Endothelial cell of umbilical vein (primary cell): ENCODE measurements at regions not wholly inside any gene's neighbourhood (a gene's known extent, or its start where the extent isn't known, plus 50 kb on each side); places are given as distances from the start of the nearest gene placed in this dataset.

ENCODE experiments used
- BruUV-seq: library from RNA; stranded (reverse); fragments of 400-500 nt; replicated peaks from 2 replicates; lab custom pipeline; 2021; lab: Mats Ljungman, UMichigan
- CTCF ChIA-PET: fragments of 300-600, 350-600 bp; sonication (Branson Sonifier 250); formaldehyde crosslinking; loops from one replicate; lab custom pipeline; 2021; ENCODE audit warnings: antibody characterized with exemption, inconsistent platforms; lab: Charles Lee
- POLR2A ChIA-PET: fragments of 300-600, 350-600 bp; sonication (Branson Sonifier 250); formaldehyde crosslinking; loops from one replicate; lab custom pipeline; 2021; ENCODE audit warnings: antibody characterized with exemption, inconsistent platforms; lab: Charles Lee
- DNase-seq: peaks from one replicate; pipeline ENCODE4 v3.0.0-alpha.2; 2011; ENCODE audit warnings: low read depth, low spot score
- FAIRE-seq: peaks from 2 replicates; lab custom pipeline; 2011; peaks lifted over from hg19 to GRCh38; lab: Jason Lieb, UNC
- H2AFZ ChIP-seq: 2 replicates; pipeline ENCODE4 v1.6.0; 2012; ENCODE audit warnings: low read depth, low read length, control low read depth, inconsistent platforms
- H3K27ac ChIP-seq: 2 replicates; pipeline ENCODE4 v1.5.1; 2011; ENCODE audit warnings: low read depth, mild to moderate bottlenecking, control low read depth, low read length, moderate library complexity; ENCODE audit not compliant: insufficient read depth
- H3K27me3 ChIP-seq, 2 experiments: 2 replicates each; pipeline versions ENCODE4 v1.6.0 to v1.6.1; 2011; ENCODE audit warnings: low read length in 2 of 2, mixed read lengths in 1 of 2; ENCODE audit not compliant: control insufficient read depth in 2 of 2, insufficient read depth in 2 of 2
- H3K36me3 ChIP-seq, 2 experiments: 2 replicates in 1 of 2; 3 replicates in 1 of 2; pipeline ENCODE4 v1.5.1; 2011; ENCODE audit warnings: low read length in 2 of 2, mild to moderate bottlenecking in 1 of 2, moderate library complexity in 1 of 2; ENCODE audit not compliant: control insufficient read depth in 2 of 2, insufficient read depth in 2 of 2; ENCODE audit errors: extremely low read depth in 1 of 2
- H3K4me1 ChIP-seq: 3 replicates; pipeline ENCODE4 v1.5.1; 2011; ENCODE audit warnings: mild to moderate bottlenecking, low read length; ENCODE audit not compliant: control insufficient read depth, insufficient read depth; ENCODE audit errors: extremely low read depth
- H3K4me2 ChIP-seq: 2 replicates; pipeline ENCODE4 v1.6.1; 2011; ENCODE audit warnings: low read length, control low read depth, mixed read lengths; ENCODE audit not compliant: insufficient read depth
- H3K4me3 ChIP-seq, 3 experiments: fragments of 200-600 bp in 1 of 3; sonication (generic), shearing (Covaris generic) in 1 of 3; replicated peaks in 1 of 3; 2 replicates each; pipeline ENCODE4 v1.5.1; 2011 to 2016; ENCODE audit warnings: control low read depth in 3 of 3, low read length in 3 of 3, mild to moderate bottlenecking in 2 of 3, inconsistent platforms in 1 of 3, low read depth in 1 of 3, moderate library complexity in 1 of 3; ENCODE audit not compliant: insufficient read depth in 1 of 3
- H3K79me2 ChIP-seq: 2 replicates; pipeline ENCODE4 v1.6.0; 2012; ENCODE audit warnings: low read length, inconsistent platforms; ENCODE audit not compliant: control insufficient read depth, insufficient read depth
- H3K9ac ChIP-seq: replicated peaks from 2 replicates; pipeline ENCODE3; 2011; ENCODE audit warnings: low read length, control low read depth; ENCODE audit not compliant: insufficient read depth; ENCODE audit errors: extremely low read depth
- H3K9me1 ChIP-seq: replicated peaks from 3 replicates; pipeline ENCODE4 v1.6.0; 2011; ENCODE audit warnings: mild to moderate bottlenecking, low read length; ENCODE audit not compliant: control insufficient read depth, insufficient read depth; ENCODE audit errors: extremely low read depth
- H3K9me3 ChIP-seq: replicated peaks from 2 replicates; pipeline ENCODE4 v1.5.1; 2012; ENCODE audit warnings: low read length, inconsistent platforms; ENCODE audit not compliant: control insufficient read depth, insufficient read depth
- H4K20me1 ChIP-seq: replicated peaks from 2 replicates; pipeline ENCODE3; 2011; ENCODE audit warnings: mild to moderate bottlenecking, low read length; ENCODE audit not compliant: control insufficient read depth, insufficient read depth; ENCODE audit errors: extremely low read depth
- EZH2 ChIP-seq: IDR thresholded peaks from 2 replicates; pipeline ENCODE4 v1.6.1; 2012; ENCODE audit warnings: borderline replicate concordance, low read depth, mild to moderate bottlenecking, moderate library complexity, low read length, inconsistent platforms; ENCODE audit not compliant: severe bottlenecking
- FOS ChIP-seq: IDR thresholded peaks from 2 replicates; pipeline ENCODE4 v1.6.1; 2011; ENCODE audit warnings: mild to moderate bottlenecking, low read length, moderate library complexity, borderline replicate concordance; ENCODE audit not compliant: insufficient read depth
- GATA2 ChIP-seq: IDR thresholded peaks from 2 replicates; pipeline ENCODE4 v1.7.0; 2011; ENCODE audit warnings: low read depth, mild to moderate bottlenecking, moderate library complexity, mixed read lengths, low read length; ENCODE audit not compliant: insufficient read length, insufficient read depth
- JUN ChIP-seq: IDR thresholded peaks from 2 replicates; pipeline ENCODE4 v1.6.1; 2011; ENCODE audit warnings: borderline replicate concordance, low read depth; ENCODE audit not compliant: insufficient read length, insufficient read depth
- MYC ChIP-seq: IDR thresholded peaks from one replicate; pipeline ENCODE4 v1.6.1; 2011; ENCODE audit warnings: mild to moderate bottlenecking, low read depth, low read length
- POLR2A ChIP-seq: IDR thresholded peaks from 2 replicates; pipeline ENCODE4 v1.6.1; 2012; ENCODE audit warnings: low read depth, mild to moderate bottlenecking, control low read depth, low read length
- POLR2AphosphoS5 ChIP-seq: IDR thresholded peaks from 2 replicates; pipeline ENCODE4 v1.6.1; 2012; ENCODE audit warnings: low read depth, mild to moderate bottlenecking, control low read depth, low read length, moderate library complexity; ENCODE audit not compliant: insufficient read depth
- dilution Hi-C: fragments of 300-500 bp; cut with MboI; formaldehyde crosslinking; loops from one replicate; pipeline ENCODE4 v1.15.0; 2019; ENCODE audit warnings: low sequenced_read_pairs; ENCODE audit not compliant: extremely low pct_ligation_motif_present
- intact Hi-C: fragments of 100-400 bp; cut with micrococcal nuclease; formaldehyde crosslinking; loops from one replicate; pipeline ENCODE4 v1.10.0; 2022
- TF ChIP-seq, protein P1 (sequence below): IDR thresholded peaks from 2 replicates; pipeline ENCODE4 v1.6.1; 2011; ENCODE audit not compliant: insufficient read depth, insufficient read length
- TF ChIP-seq, protein P2 (sequence below), 2 donors: IDR thresholded peaks; 1 replicate in 1 of 2; 2 replicates in 1 of 2; pipeline ENCODE4 v1.5.1; 2011; ENCODE audit warnings: low read length in 2 of 2, mild to moderate bottlenecking in 2 of 2, moderate library complexity in 2 of 2, control low read depth in 1 of 2, inconsistent platforms in 1 of 2, low read depth in 1 of 2; ENCODE audit not compliant: insufficient read depth in 1 of 2; ENCODE audit errors: extremely low read depth in 1 of 2

DNA sequence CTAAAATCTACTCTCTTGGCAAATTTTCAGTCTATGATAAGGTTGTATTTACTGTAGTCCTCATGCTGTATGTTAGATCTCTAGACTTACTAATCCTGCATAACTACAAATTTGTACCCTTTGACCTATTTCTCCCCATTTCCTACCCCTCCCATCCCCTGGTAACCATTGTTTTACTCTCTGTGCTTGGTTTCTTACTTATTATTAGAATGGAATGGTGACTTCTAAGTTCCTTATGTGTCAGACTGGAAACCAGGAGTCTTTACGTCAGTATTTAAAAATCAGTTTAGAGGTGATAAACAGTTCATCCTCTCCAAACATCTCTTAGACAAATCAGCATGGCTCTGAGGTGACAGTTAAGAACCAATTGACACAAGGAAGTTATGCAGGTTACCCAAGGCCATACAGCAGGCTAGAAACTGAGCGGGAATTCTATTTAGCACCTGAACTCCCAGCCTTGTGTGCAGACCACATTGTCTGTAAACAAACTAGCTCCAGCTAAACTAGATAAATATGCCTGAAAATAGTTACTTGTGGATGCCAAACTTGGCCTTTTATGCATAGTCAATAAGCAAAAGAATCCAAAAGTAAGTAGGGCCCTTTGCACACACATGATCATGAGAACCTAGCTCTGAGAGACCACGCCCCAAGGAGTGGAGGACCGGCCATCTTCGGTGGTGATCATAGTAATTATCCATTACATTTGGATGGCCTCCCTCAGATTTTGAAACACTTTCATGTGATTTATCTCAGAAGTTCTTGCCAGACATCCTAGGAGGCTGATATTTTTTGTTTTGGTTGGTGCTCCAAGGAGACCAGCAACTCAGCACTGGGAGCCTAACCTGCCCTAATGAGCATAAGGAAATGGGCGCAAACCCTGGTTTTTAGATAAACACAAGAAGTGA lies 72.3 kb upstream of the BOC start:
- Histone ChIP-seq H3K9ac (no peak overlapping the region), H3K79me2 (no peaks in the 10 kb centered on the region), H3K36me3 (no peaks in the 10 kb centered on the region), H3K27me3 (no peaks in the 10 kb centered on the region), H4K20me1 (no peaks in the 10 kb centered on the region), H2AFZ (no peak overlapping the region), H3K9me3 (no peaks in the 10 kb centered on the region), H3K4me3 (no peak overlapping the region), H3K4me1 (no peaks in the 10 kb centered on the region), H3K27ac (no peak overlapping the region), H3K9me1 (no peaks in the 10 kb centered on the region), H3K4me2 (no peak overlapping the region)
- dilution Hi-C loops (no loop called here), intact Hi-C loops (no loop called here)
- TF ChIP-seq MYC = no peak
- TF ChIP-seq EZH2 = no peak
- no peak for TF ChIP-seq POLR2AphosphoS5
- no peak for TF ChIP-seq FOS
- no peak for TF ChIP-seq POLR2A
- TF ChIP-seq, protein P1, sequence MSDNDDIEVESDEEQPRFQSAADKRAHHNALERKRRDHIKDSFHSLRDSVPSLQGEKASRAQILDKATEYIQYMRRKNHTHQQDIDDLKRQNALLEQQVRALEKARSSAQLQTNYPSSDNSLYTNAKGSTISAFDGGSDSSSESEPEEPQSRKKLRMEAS = no peak
- TF ChIP-seq, protein P2, sequence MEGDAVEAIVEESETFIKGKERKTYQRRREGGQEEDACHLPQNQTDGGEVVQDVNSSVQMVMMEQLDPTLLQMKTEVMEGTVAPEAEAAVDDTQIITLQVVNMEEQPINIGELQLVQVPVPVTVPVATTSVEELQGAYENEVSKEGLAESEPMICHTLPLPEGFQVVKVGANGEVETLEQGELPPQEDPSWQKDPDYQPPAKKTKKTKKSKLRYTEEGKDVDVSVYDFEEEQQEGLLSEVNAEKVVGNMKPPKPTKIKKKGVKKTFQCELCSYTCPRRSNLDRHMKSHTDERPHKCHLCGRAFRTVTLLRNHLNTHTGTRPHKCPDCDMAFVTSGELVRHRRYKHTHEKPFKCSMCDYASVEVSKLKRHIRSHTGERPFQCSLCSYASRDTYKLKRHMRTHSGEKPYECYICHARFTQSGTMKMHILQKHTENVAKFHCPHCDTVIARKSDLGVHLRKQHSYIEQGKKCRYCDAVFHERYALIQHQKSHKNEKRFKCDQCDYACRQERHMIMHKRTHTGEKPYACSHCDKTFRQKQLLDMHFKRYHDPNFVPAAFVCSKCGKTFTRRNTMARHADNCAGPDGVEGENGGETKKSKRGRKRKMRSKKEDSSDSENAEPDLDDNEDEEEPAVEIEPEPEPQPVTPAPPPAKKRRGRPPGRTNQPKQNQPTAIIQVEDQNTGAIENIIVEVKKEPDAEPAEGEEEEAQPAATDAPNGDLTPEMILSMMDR (IDR thresholded peaks at IDR 0.05; ENCODE audit: extremely low read depth in 1 of 2, insufficient read depth in 1 of 2, low read depth in 1 of 2, low read length in 2 of 2) = no peak
- no peak for TF ChIP-seq JUN
- TF ChIP-seq GATA2 = no peak
- BruUV-seq = no TSS peak
- FAIRE-seq (no peak), DNase-seq (no peak)
- CTCF ChIA-PET = interaction anchor here (2.6 kb wide), 1 partner anchor 149 kb away, joined by 8 read pairs; no protein-coding TSS in a partner anchor
- POLR2A ChIA-PET = no interaction called here
